ENCODE measurements at regions not wholly inside any gene's neighbourhood (a gene's known extent, or its start where the extent isn't known, plus 50 kb on each side); places are given as distances from the start of the nearest gene placed in this dataset.

GRCh38 chr10:110429301-110429700, 68.4 kb upstream of the DUSP5 start:
- no peak overlapping the region for H3K4me3 ChIP-seq
- DNase-seq (no peak), ATAC-seq (ENCODE audit: insufficient read depth, low FRiP score) (no peak)

GRCh38 chr10:110430340-110431273, 67.1 kb upstream of the DUSP5 start:
- no peak overlapping the region for H3K27ac ChIP-seq (ENCODE audit: low read depth in 1 of 2, low read length in 1 of 2)
- H3K4me1 ChIP-seq (ENCODE audit: control insufficient read depth in 5 of 5, insufficient read depth in 5 of 5, low read length in 5 of 5), result no peaks in the 10 kb centered on the region
- H3K9ac ChIP-seq (ENCODE audit: insufficient read depth in 1 of 2, low read length in 2 of 2), result no peak overlapping the region
- no peak for TF ChIP-seq CTCF (IDR thresholded peaks at IDR 0.05; ENCODE audit: control extremely low read depth, extremely low read depth)
- 86 to 87% methylated on average over 13 of the region's 13 CpGs for WGBS, 2 donors
- H3K36me3 ChIP-seq (ENCODE audit: control insufficient read depth in 4 of 4, insufficient read depth in 4 of 4, low read length in 4 of 4), result no peaks in the 10 kb centered on the region
- no peak overlapping the region for H3K4me3 ChIP-seq
- no peaks in the 10 kb centered on the region for H3K9me3 ChIP-seq (ENCODE audit: control insufficient read depth in 4 of 4, insufficient read depth in 3 of 4, low read length in 3 of 4)
- H3K27me3 ChIP-seq (ENCODE audit: control insufficient read depth in 3 of 3, insufficient read depth in 3 of 3, low read length in 2 of 3), result peaks cover 0 to 2% (median 0%) of the 10 kb centered on the region in 3 donors
- ATAC-seq (ENCODE audit: insufficient read depth, low FRiP score) (no peak), DNase-seq (no peak)

More at GRCh38 chr10:110429301-110429700, 68.4 kb upstream of the DUSP5 start:
- Histone ChIP-seq H3K36me3 (ENCODE audit: control insufficient read depth in 4 of 4, insufficient read depth in 4 of 4, low read length in 4 of 4) (no peaks in the 10 kb centered on the region), H3K27ac (ENCODE audit: low read depth in 1 of 2, low read length in 1 of 2) (no peak overlapping the region), H3K9ac (ENCODE audit: insufficient read depth in 1 of 2, low read length in 2 of 2) (no peak overlapping the region), H3K27me3 (ENCODE audit: control insufficient read depth in 3 of 3, insufficient read depth in 3 of 3, low read length in 2 of 3) (peaks cover 0 to 2% (median 0%) of the 10 kb centered on the region in 3 donors), H3K4me1 (ENCODE audit: control insufficient read depth in 5 of 5, insufficient read depth in 5 of 5, low read length in 5 of 5) (no peaks in the 10 kb centered on the region), H3K9me3 (ENCODE audit: control insufficient read depth in 4 of 4, insufficient read depth in 3 of 4, low read length in 3 of 4) (no peaks in the 10 kb centered on the region)
- no peak for TF ChIP-seq CTCF (IDR thresholded peaks at IDR 0.05; ENCODE audit: control extremely low read depth, extremely low read depth)
- 70 to 98% methylated on average over 2 of the region's 2 CpGs for WGBS, 2 donors

GRCh38 chr10:110431659-110432058, 66.0 kb upstream of the DUSP5 start:
- ATAC-seq (ENCODE audit: insufficient read depth, low FRiP score) (no peak), DNase-seq (no peak)
- no peak overlapping the region for H3K27ac ChIP-seq (ENCODE audit: low read depth in 1 of 2, low read length in 1 of 2)
- no peaks in the 10 kb centered on the region for H3K9me3 ChIP-seq (ENCODE audit: control insufficient read depth in 4 of 4, insufficient read depth in 3 of 4, low read length in 3 of 4)
- WGBS, 2 donors, result 88 to 92% methylated on average over 7 of the region's 7 CpGs
- H3K27me3 ChIP-seq (ENCODE audit: control insufficient read depth in 3 of 3, insufficient read depth in 3 of 3, low read length in 2 of 3), result peaks cover 0 to 2% (median 0%) of the 10 kb centered on the region in 3 donors
- H3K4me1 ChIP-seq (ENCODE audit: control insufficient read depth in 5 of 5, insufficient read depth in 5 of 5, low read length in 5 of 5), result no peaks in the 10 kb centered on the region
- H3K9ac ChIP-seq (ENCODE audit: insufficient read depth in 1 of 2, low read length in 2 of 2), result no peak overlapping the region
- TF ChIP-seq CTCF (IDR thresholded peaks at IDR 0.05; ENCODE audit: control extremely low read depth, extremely low read depth), result no peak
- no peaks in the 10 kb centered on the region for H3K36me3 ChIP-seq (ENCODE audit: control insufficient read depth in 4 of 4, insufficient read depth in 4 of 4, low read length in 4 of 4)
- H3K4me3 ChIP-seq, result no peak overlapping the region
